SK-N-SH treated with all-trans-retinoic acid at 6 μM for 48 hours (cell line): ENCODE measurements at regions not wholly inside any gene's neighbourhood (a gene's known extent, or its start where the extent isn't known, plus 50 kb on each side); places are given as distances from the start of the nearest gene placed in this dataset.

ENCODE experiments used
- ATAC-seq: fragments of 200-7000 bp; cut with Tn5 transposase; 3 replicates; pipeline ENCODE4 v1.9.1; 2020; ENCODE audit warnings: mild to moderate bottlenecking, moderate library complexity
- ARNTL ChIP-seq: fragments of 450-650 bp; formaldehyde crosslinking; IDR thresholded peaks from 2 replicates; pipeline ENCODE4 v1.5.0; 2020; ENCODE audit warnings: low read depth, mild to moderate bottlenecking, moderate library complexity, borderline replicate concordance
- BACH2 ChIP-seq: fragments of 250-450 bp; sonication (Bioruptor Pico); IDR thresholded peaks from 2 replicates; pipeline ENCODE4 v1.9.0; 2021; ENCODE audit warnings: mild to moderate bottlenecking, borderline replicate concordance
- CREB5 ChIP-seq: fragments of 250-450 bp; sonication (Bioruptor Pico); IDR thresholded peaks from 2 replicates; pipeline ENCODE4 v1.5.1; 2020; ENCODE audit warnings: low read depth, mild to moderate bottlenecking, moderate library complexity
- CSRNP3 ChIP-seq: fragments of 250-450 bp; sonication (Bioruptor Pico); IDR thresholded peaks from 2 replicates; pipeline ENCODE4 v1.5.1; 2021; ENCODE audit warnings: mild to moderate bottlenecking, moderate library complexity
- ESRRG ChIP-seq: fragments of 250-450 bp; sonication (Bioruptor Pico); IDR thresholded peaks from 2 replicates; pipeline ENCODE4 v1.6.1; 2021; ENCODE audit warnings: mild to moderate bottlenecking
- GLIS3 ChIP-seq: fragments of 250-450 bp; sonication (Bioruptor Pico); IDR thresholded peaks from 2 replicates; pipeline ENCODE4 v1.5.0; 2020; ENCODE audit warnings: mild to moderate bottlenecking, moderate library complexity
- OSR1 ChIP-seq: fragments of 250-450 bp; sonication (Bioruptor Pico); IDR thresholded peaks from 2 replicates; pipeline ENCODE4 v1.8.0; 2022; ENCODE audit warnings: moderate library complexity, mild to moderate bottlenecking, inconsistent platforms
- PATZ1 ChIP-seq: fragments of 250-450 bp; sonication (Bioruptor Pico); IDR thresholded peaks from 2 replicates; pipeline ENCODE4 v1.8.0; 2020; ENCODE audit warnings: mild to moderate bottlenecking, moderate library complexity, borderline replicate concordance
- POU6F1 ChIP-seq: fragments of 250-450 bp; sonication (Bioruptor Pico); IDR thresholded peaks from 2 replicates; pipeline ENCODE4 v1.8.0; 2021; ENCODE audit warnings: low read depth, mild to moderate bottlenecking, moderate library complexity, borderline replicate concordance
- PPARA ChIP-seq: fragments of 250-450 bp; sonication (Bioruptor Pico); IDR thresholded peaks from 2 replicates; pipeline ENCODE4 v1.5.0; 2020; ENCODE audit warnings: mild to moderate bottlenecking, borderline replicate concordance
- RARB ChIP-seq: fragments of 250-450 bp; sonication (Bioruptor Pico); IDR thresholded peaks from 2 replicates; pipeline ENCODE4 v1.8.0; 2021; ENCODE audit warnings: mild to moderate bottlenecking, moderate library complexity
- SNAI2 ChIP-seq: fragments of 250-450 bp; sonication (Bioruptor Pico); IDR thresholded peaks from 2 replicates; pipeline ENCODE4 v1.5.0; 2020; ENCODE audit warnings: mild to moderate bottlenecking, moderate library complexity
- TCF4 ChIP-seq: fragments of 250-450 bp; sonication (Bioruptor Pico); IDR thresholded peaks from 2 replicates; pipeline ENCODE4 v1.8.0; 2021; ENCODE audit warnings: mild to moderate bottlenecking, moderate library complexity, borderline replicate concordance
- TOX ChIP-seq: fragments of 250-450 bp; sonication (Bioruptor Pico); IDR thresholded peaks from 2 replicates; pipeline ENCODE4 v1.8.0; 2021; ENCODE audit warnings: mild to moderate bottlenecking, moderate library complexity, borderline replicate concordance
- TSHZ2 ChIP-seq: fragments of 250-450 bp; sonication (Bioruptor Pico); IDR thresholded peaks from 2 replicates; pipeline ENCODE4 v1.5.0; 2020; ENCODE audit warnings: mild to moderate bottlenecking, moderate library complexity
- ZC3H10 ChIP-seq: fragments of 250-450 bp; sonication (Bioruptor Pico); IDR thresholded peaks from 2 replicates; pipeline ENCODE4 v1.5.1; 2021; ENCODE audit warnings: mild to moderate bottlenecking, moderate library complexity
- ZFP3 ChIP-seq: fragments of 250-450 bp; sonication (Bioruptor Pico); IDR thresholded peaks from 2 replicates; pipeline ENCODE4 v1.5.0; 2020; ENCODE audit warnings: mild to moderate bottlenecking, moderate library complexity
- ZFP30 ChIP-seq: fragments of 450-650 bp; formaldehyde crosslinking; IDR thresholded peaks from 2 replicates; pipeline ENCODE4 v1.5.0; 2022; ENCODE audit warnings: mild to moderate bottlenecking, moderate library complexity
- ZNF70 ChIP-seq: fragments of 450-650 bp; formaldehyde crosslinking; IDR thresholded peaks from 2 replicates; pipeline ENCODE4 v1.5.0; 2020; ENCODE audit warnings: mild to moderate bottlenecking, moderate library complexity
- ZNF8 ChIP-seq: fragments of 450-650 bp; formaldehyde crosslinking; IDR thresholded peaks from 2 replicates; pipeline ENCODE4 v1.5.0; 2020; ENCODE audit warnings: mild to moderate bottlenecking, moderate library complexity

GRCh38 chr5:141795421-141795820 lies 82.8 kb downstream of the PCDH1 start (continued):
- TF ChIP-seq POU6F1 (CRISPR knock-in tag) (no peak), BACH2 (CRISPR knock-in tag) (no peak), GLIS3 (CRISPR knock-in tag) (no peak), ESRRG (no peak), OSR1 (no peak), ARNTL (CRISPR knock-in tag) (no peak), CSRNP3 (CRISPR knock-in tag) (no peak), TOX (CRISPR knock-in tag) (no peak)

GRCh38 chr5:141793881-141794280 lies 84.3 kb downstream of the PCDH1 start:
- ATAC-seq, result no peak
- no peak for TF ChIP-seq POU6F1 (CRISPR knock-in tag)
- no peak for TF ChIP-seq ARNTL (CRISPR knock-in tag)
- no peak for TF ChIP-seq OSR1
- no peak for TF ChIP-seq TSHZ2 (CRISPR knock-in tag)
- TF ChIP-seq PATZ1 (CRISPR knock-in tag), result no peak
- no peak for TF ChIP-seq TCF4 (CRISPR knock-in tag)
- no peak for TF ChIP-seq ZC3H10 (CRISPR knock-in tag)
- no peak for TF ChIP-seq PPARA (CRISPR knock-in tag)

- no peak for TF ChIP-seq ZC3H10 (CRISPR knock-in tag)
- no peak for TF ChIP-seq RARB (CRISPR knock-in tag)
- no peak for TF ChIP-seq PATZ1 (CRISPR knock-in tag)
- no peak for TF ChIP-seq ZNF8 (CRISPR knock-in tag)
- TF ChIP-seq CSRNP3 (CRISPR knock-in tag), result no peak
- no peak for TF ChIP-seq ZNF70 (CRISPR knock-in tag)
- TF ChIP-seq CREB5, result no peak
- no peak for TF ChIP-seq ZFP30
- no peak for TF ChIP-seq SNAI2 (CRISPR knock-in tag)
- no peak for TF ChIP-seq ZFP3
- TF ChIP-seq TSHZ2 (CRISPR knock-in tag), result no peak
- no peak for TF ChIP-seq OSR1
- no peak for TF ChIP-seq ESRRG
- ATAC-seq, result no peak
Observed at GRCh38 chr5:141793403-141793802, 84.8 kb downstream of the PCDH1 start.
